ENCODE measurements at regions not wholly inside any gene's neighbourhood (a gene's known extent, or its start where the extent isn't known, plus 50 kb on each side); places are given as distances from the start of the nearest gene placed in this dataset.
A peak's percentile ranks its signal among the peaks of the same experiment; 100 is the strongest.

DNA sequence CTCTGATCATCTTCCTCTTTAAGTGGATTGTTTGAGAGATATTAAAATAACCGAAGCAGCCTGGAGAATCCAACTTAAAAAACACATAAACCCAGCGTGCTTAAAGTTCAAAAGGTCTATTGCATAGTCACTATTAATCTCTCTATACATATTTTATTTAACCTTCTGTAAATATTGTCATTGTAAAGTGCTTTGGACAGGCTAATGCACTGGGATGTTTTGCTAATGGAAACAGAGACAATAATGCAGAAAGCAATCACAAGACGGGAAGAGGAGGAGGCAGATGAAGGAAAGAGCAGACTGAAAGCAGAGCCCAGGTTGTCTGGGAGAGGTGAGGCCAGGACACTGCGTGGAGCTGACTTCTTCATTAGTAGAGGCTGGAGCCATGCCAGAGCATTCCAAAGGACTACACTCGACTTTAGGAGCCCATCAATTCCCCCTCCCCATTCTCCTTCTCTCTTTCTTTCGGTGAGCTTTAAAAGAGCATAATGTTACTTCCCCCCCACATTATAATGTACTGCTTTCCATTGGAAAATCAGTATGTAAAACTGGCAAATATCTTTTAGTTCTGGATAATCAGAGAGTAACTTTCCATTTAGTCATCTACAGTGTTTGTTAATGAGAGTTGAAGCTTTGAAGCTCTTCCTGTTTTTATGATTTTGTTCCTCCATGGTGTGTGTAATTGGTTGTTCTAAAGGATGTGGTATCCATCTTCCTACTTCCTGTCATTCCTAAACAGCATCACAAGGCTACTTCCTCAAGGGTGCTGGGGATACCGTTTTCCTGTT is 307.3 kb upstream of the MPDZ start:
- Histone ChIP-seq H3K4me3 (replicated peaks in 1 of 3; ENCODE audit: insufficient read depth in 1 of 3, low read depth in 1 of 3, low read length in 3 of 3) (no peak overlapping the region), H3K27me3 (ENCODE audit: control insufficient read depth in 2 of 2, insufficient read depth in 2 of 2, low read length in 2 of 2) (no peaks in the 10 kb centered on the region), H3K79me2 (ENCODE audit: control insufficient read depth, insufficient read depth, low read length) (no peaks in the 10 kb centered on the region), H3K4me2 (ENCODE audit: insufficient read depth, low read length) (peak overlapping the region; percentile 34), H3K9me1 (replicated peaks; ENCODE audit: control insufficient read depth, extremely low read depth, insufficient read depth, low read length) (no peaks in the 10 kb centered on the region), H3K9ac (replicated peaks; ENCODE audit: extremely low read depth, insufficient read depth, low read length) (no peak overlapping the region), H4K20me1 (replicated peaks; ENCODE audit: control insufficient read depth, extremely low read depth, insufficient read depth, low read length) (no peaks in the 10 kb centered on the region), H3K36me3 (ENCODE audit: control insufficient read depth in 2 of 2, extremely low read depth in 1 of 2, insufficient read depth in 2 of 2, low read length in 2 of 2) (no peaks in the 10 kb centered on the region), H3K9me3 (replicated peaks; ENCODE audit: control insufficient read depth, insufficient read depth, low read length) (no peaks in the 10 kb centered on the region), H2AFZ (ENCODE audit: low read depth, low read length) (peak overlapping the region; percentile 83), H3K4me1 (ENCODE audit: control insufficient read depth, extremely low read depth, insufficient read depth, low read length) (peaks cover 27% of the 10 kb centered on the region), H3K27ac (ENCODE audit: insufficient read depth, low read depth, low read length) (peak overlapping the region; percentile 38)
- peak; percentile 31 for TF ChIP-seq FOS (IDR thresholded peaks at IDR 0.05; ENCODE audit: borderline replicate concordance, insufficient read depth, low read length)
- no peak for TF ChIP-seq JUN (IDR thresholded peaks at IDR 0.05; ENCODE audit: borderline replicate concordance, insufficient read depth, insufficient read length, low read depth)
- intact Hi-C loops (cut with micrococcal nuclease), result loop anchor here (2.0 kb wide), 1 partner anchor 54 kb away; no protein-coding TSS in a partner anchor
- ChIA-PET POLR2A (interaction anchor here (0.7 kb wide), 1 partner anchor 740 kb away, joined by 3 read pairs; no protein-coding TSS in a partner anchor), CTCF (interaction anchor here (2.1 kb wide), 1 partner anchor 159 kb away, joined by 6 read pairs; no protein-coding TSS in a partner anchor)
- FAIRE-seq (peak; percentile 50), DNase-seq (ENCODE audit: low read depth, low spot score) (peak; percentile 75)
- BruUV-seq (replicated peaks), result no TSS peak
- dilution Hi-C loops (cut with MboI; ENCODE audit: extremely low pct_ligation_motif_present, low sequenced_read_pairs), result no loop called here

- CTCF ChIA-PET, result no interaction called here
- no peak for FAIRE-seq
These were observed 301.3 kb upstream of the MPDZ start for GRCh38 chr9:13580760-13581159.

More at GRCh38 chr9:13580760-13581159, 301.3 kb upstream of the MPDZ start:
- H3K9me3 ChIP-seq (replicated peaks; ENCODE audit: control insufficient read depth, insufficient read depth, low read length), result no peaks in the 10 kb centered on the region
- H3K4me1 ChIP-seq (ENCODE audit: control insufficient read depth, extremely low read depth, insufficient read depth, low read length), result peaks cover 12% of the 10 kb centered on the region
- POLR2A ChIA-PET, result no interaction called here
- H3K4me3 ChIP-seq (replicated peaks in 1 of 3; ENCODE audit: insufficient read depth in 1 of 3, low read depth in 1 of 3, low read length in 3 of 3), result no peak overlapping the region
- no peaks in the 10 kb centered on the region for H3K27me3 ChIP-seq (ENCODE audit: control insufficient read depth in 2 of 2, insufficient read depth in 2 of 2, low read length in 2 of 2)
- no peak overlapping the region for H2AFZ ChIP-seq (ENCODE audit: low read depth, low read length)
- no peak for DNase-seq (ENCODE audit: low read depth, low spot score)
- TF ChIP-seq MYC (IDR thresholded peaks at IDR 0.05; ENCODE audit: low read depth, low read length), result no peak
- TF ChIP-seq MAX (IDR thresholded peaks at IDR 0.05; ENCODE audit: insufficient read depth, insufficient read length), result no peak
- TF ChIP-seq POLR2AphosphoS5 (IDR thresholded peaks at IDR 0.05; ENCODE audit: insufficient read depth, low read depth, low read length), result no peak
- TF ChIP-seq POLR2A (IDR thresholded peaks at IDR 0.05; ENCODE audit: low read depth, low read length), result no peak
- TF ChIP-seq GATA2 (IDR thresholded peaks at IDR 0.05; ENCODE audit: insufficient read depth, insufficient read length, low read depth, low read length), result no peak
- TF ChIP-seq FOS (IDR thresholded peaks at IDR 0.05; ENCODE audit: borderline replicate concordance, insufficient read depth, low read length), result no peak
- no peak for TF ChIP-seq JUN (IDR thresholded peaks at IDR 0.05; ENCODE audit: borderline replicate concordance, insufficient read depth, insufficient read length, low read depth)
- no peak for TF ChIP-seq EZH2 (IDR thresholded peaks at IDR 0.05; ENCODE audit: borderline replicate concordance, low read depth, low read length, severe bottlenecking)
- TF ChIP-seq CTCF (IDR thresholded peaks at IDR 0.05; ENCODE audit: extremely low read depth in 1 of 2, insufficient read depth in 1 of 2, low read depth in 1 of 2, low read length in 2 of 2), result no peak
- H3K27ac ChIP-seq (ENCODE audit: insufficient read depth, low read depth, low read length), result no peak overlapping the region
- H3K36me3 ChIP-seq (ENCODE audit: control insufficient read depth in 2 of 2, extremely low read depth in 1 of 2, insufficient read depth in 2 of 2, low read length in 2 of 2), result no peaks in the 10 kb centered on the region
- dilution Hi-C loops (cut with MboI; ENCODE audit: extremely low pct_ligation_motif_present, low sequenced_read_pairs) (no loop called here), intact Hi-C loops (cut with micrococcal nuclease) (no loop called here)
- no peaks in the 10 kb centered on the region for H3K9me1 ChIP-seq (replicated peaks; ENCODE audit: control insufficient read depth, extremely low read depth, insufficient read depth, low read length)
- no peaks in the 10 kb centered on the region for H3K79me2 ChIP-seq (ENCODE audit: control insufficient read depth, insufficient read depth, low read length)
- BruUV-seq (replicated peaks), result no TSS peak
- no peak overlapping the region for H3K9ac ChIP-seq (replicated peaks; ENCODE audit: extremely low read depth, insufficient read depth, low read length)
- H3K4me2 ChIP-seq (ENCODE audit: insufficient read depth, low read length), result no peak overlapping the region
- H4K20me1 ChIP-seq (replicated peaks; ENCODE audit: control insufficient read depth, extremely low read depth, insufficient read depth, low read length), result no peaks in the 10 kb centered on the region

All from endothelial cell of umbilical vein (primary cell).